SK-N-SH treated with all-trans-retinoic acid at 6 μM for 48 hours (cell line): ENCODE measurements at regions not wholly inside any gene's neighbourhood (a gene's known extent, or its start where the extent isn't known, plus 50 kb on each side); places are given as distances from the start of the nearest gene placed in this dataset.

Experiments used
- ATAC-seq: fragments of 200-7000 bp; cut with Tn5 transposase; 3 replicates; pipeline ENCODE4 v1.9.1; 2020; ENCODE audit warnings: mild to moderate bottlenecking, moderate library complexity
- ARNTL ChIP-seq: fragments of 450-650 bp; formaldehyde crosslinking; IDR thresholded peaks from 2 replicates; pipeline ENCODE4 v1.5.0; 2020; ENCODE audit warnings: low read depth, mild to moderate bottlenecking, moderate library complexity, borderline replicate concordance
- BACH2 ChIP-seq: fragments of 250-450 bp; sonication (Bioruptor Pico); IDR thresholded peaks from 2 replicates; pipeline ENCODE4 v1.9.0; 2021; ENCODE audit warnings: mild to moderate bottlenecking, borderline replicate concordance
- ESRRG ChIP-seq: fragments of 250-450 bp; sonication (Bioruptor Pico); IDR thresholded peaks from 2 replicates; pipeline ENCODE4 v1.6.1; 2021; ENCODE audit warnings: mild to moderate bottlenecking
- GLIS3 ChIP-seq: fragments of 250-450 bp; sonication (Bioruptor Pico); IDR thresholded peaks from 2 replicates; pipeline ENCODE4 v1.5.0; 2020; ENCODE audit warnings: mild to moderate bottlenecking, moderate library complexity
- ISL1 ChIP-seq: fragments of 250-450 bp; sonication (Bioruptor Pico); IDR thresholded peaks from 2 replicates; pipeline ENCODE4 v2.1.2; 2022; ENCODE audit warnings: mild to moderate bottlenecking, moderate library complexity
- OSR1 ChIP-seq: fragments of 250-450 bp; sonication (Bioruptor Pico); IDR thresholded peaks from 2 replicates; pipeline ENCODE4 v1.8.0; 2022; ENCODE audit warnings: moderate library complexity, mild to moderate bottlenecking, inconsistent platforms
- PPARA ChIP-seq: fragments of 250-450 bp; sonication (Bioruptor Pico); IDR thresholded peaks from 2 replicates; pipeline ENCODE4 v1.5.0; 2020; ENCODE audit warnings: mild to moderate bottlenecking, borderline replicate concordance
- SNAI2 ChIP-seq: fragments of 250-450 bp; sonication (Bioruptor Pico); IDR thresholded peaks from 2 replicates; pipeline ENCODE4 v1.5.0; 2020; ENCODE audit warnings: mild to moderate bottlenecking, moderate library complexity
- TCF4 ChIP-seq: fragments of 250-450 bp; sonication (Bioruptor Pico); IDR thresholded peaks from 2 replicates; pipeline ENCODE4 v1.8.0; 2021; ENCODE audit warnings: mild to moderate bottlenecking, moderate library complexity, borderline replicate concordance
- TOX ChIP-seq: fragments of 250-450 bp; sonication (Bioruptor Pico); IDR thresholded peaks from 2 replicates; pipeline ENCODE4 v1.8.0; 2021; ENCODE audit warnings: mild to moderate bottlenecking, moderate library complexity, borderline replicate concordance
- ZC3H10 ChIP-seq: fragments of 250-450 bp; sonication (Bioruptor Pico); IDR thresholded peaks from 2 replicates; pipeline ENCODE4 v1.5.1; 2021; ENCODE audit warnings: mild to moderate bottlenecking, moderate library complexity
- ZFP3 ChIP-seq: fragments of 250-450 bp; sonication (Bioruptor Pico); IDR thresholded peaks from 2 replicates; pipeline ENCODE4 v1.5.0; 2020; ENCODE audit warnings: mild to moderate bottlenecking, moderate library complexity
- ZNF565 ChIP-seq: fragments of 450-650 bp; formaldehyde crosslinking; conservative IDR thresholded peaks from 2 replicates; pipeline ENCODE4 v1.5.0; 2020; ENCODE audit warnings: low read depth, mild to moderate bottlenecking, moderate library complexity
- ZNF70 ChIP-seq: fragments of 450-650 bp; formaldehyde crosslinking; IDR thresholded peaks from 2 replicates; pipeline ENCODE4 v1.5.0; 2020; ENCODE audit warnings: mild to moderate bottlenecking, moderate library complexity
- ZNF8 ChIP-seq: fragments of 450-650 bp; formaldehyde crosslinking; IDR thresholded peaks from 2 replicates; pipeline ENCODE4 v1.5.0; 2020; ENCODE audit warnings: mild to moderate bottlenecking, moderate library complexity
- TF ChIP-seq, protein P1 (sequence below): fragments of 250-450 bp; sonication (Bioruptor Pico); IDR thresholded peaks from 2 replicates; pipeline ENCODE4 v1.5.1; 2021; ENCODE audit warnings: mild to moderate bottlenecking, moderate library complexity
- TF ChIP-seq, protein P2 (sequence below): fragments of 250-450 bp; sonication (Bioruptor Pico); IDR thresholded peaks from 2 replicates; pipeline ENCODE4 v1.5.1; 2020; ENCODE audit warnings: low read depth, mild to moderate bottlenecking, moderate library complexity
- TF ChIP-seq, protein P3 (sequence below): fragments of 250-450 bp; sonication (Bioruptor Pico); IDR thresholded peaks from 2 replicates; pipeline ENCODE4 v1.8.0; 2021; ENCODE audit warnings: low read depth, mild to moderate bottlenecking, moderate library complexity, borderline replicate concordance
- TF ChIP-seq, protein P4 (sequence below): fragments of 250-450 bp; sonication (Bioruptor Pico); IDR thresholded peaks from 2 replicates; pipeline ENCODE4 v1.8.0; 2020; ENCODE audit warnings: mild to moderate bottlenecking, moderate library complexity, borderline replicate concordance

DNA sequence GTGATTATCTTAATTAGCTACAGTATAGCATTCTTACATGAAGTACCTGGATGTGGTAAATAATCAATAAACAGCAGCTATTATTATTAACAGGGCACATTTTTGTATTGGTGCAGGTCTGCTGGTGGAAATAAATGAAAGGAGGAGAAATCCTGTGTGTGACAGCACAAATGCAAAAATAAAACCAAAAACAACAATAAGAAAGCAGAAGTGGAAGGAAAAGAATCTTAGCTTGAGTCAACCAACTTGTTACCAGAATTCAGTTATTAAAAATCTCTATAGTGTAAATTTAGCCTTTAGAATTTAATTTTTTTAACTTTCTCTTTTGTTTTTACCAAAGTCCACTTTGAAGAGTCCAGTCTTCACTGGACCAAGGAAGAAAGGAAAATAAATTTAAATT, 63.1 kb upstream of the LSM6 start:
- no peak for TF ChIP-seq ZFP3 (CRISPR knock-in tag)
- no peak for TF ChIP-seq BACH2 (CRISPR knock-in tag)
- no peak for TF ChIP-seq TOX
- no peak for TF ChIP-seq ISL1 (CRISPR knock-in tag)
- TF ChIP-seq ZNF8 (CRISPR knock-in tag): no peak
- TF ChIP-seq ARNTL (CRISPR knock-in tag): no peak
- TF ChIP-seq ESRRG (CRISPR knock-in tag): no peak
- TF ChIP-seq ZNF70: no peak
- TF ChIP-seq TCF4 (CRISPR knock-in tag): no peak
- TF ChIP-seq, all 23 proteins: peak for 0
- ATAC-seq: no peak

DNA sequence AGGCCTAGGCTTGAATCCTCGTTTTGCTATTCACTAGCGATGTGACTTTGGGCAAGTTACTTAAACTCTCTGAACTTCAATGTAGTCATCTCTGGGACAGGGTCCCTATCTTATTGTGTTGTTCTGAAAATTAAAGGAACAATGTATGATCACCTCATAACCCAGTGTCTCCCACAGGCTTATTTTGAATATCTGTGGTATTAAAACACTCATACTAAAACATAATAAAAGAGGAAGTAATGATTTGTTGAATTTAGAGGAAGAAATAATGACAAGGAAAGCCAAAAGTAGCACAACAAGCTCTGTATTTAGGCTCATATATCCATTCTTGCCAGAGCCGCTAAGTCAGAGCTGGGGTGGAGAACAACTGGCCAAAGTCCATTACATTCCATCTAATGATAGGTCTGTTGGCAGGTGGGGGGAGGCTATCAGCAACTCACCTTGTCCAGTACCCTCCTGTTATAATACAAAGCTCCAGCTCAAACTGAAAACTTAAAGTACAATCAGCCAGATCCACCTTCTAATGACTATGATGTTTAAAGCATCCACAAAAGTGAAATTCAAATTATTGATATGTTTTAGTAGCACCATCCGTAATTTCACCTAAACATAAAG, 64.5 kb upstream of the LSM6 start:
- no peak for TF ChIP-seq BACH2 (CRISPR knock-in tag)
- TF ChIP-seq ISL1 (CRISPR knock-in tag): no peak
- TF ChIP-seq ZNF8 (CRISPR knock-in tag): no peak
- TF ChIP-seq, protein P1, sequence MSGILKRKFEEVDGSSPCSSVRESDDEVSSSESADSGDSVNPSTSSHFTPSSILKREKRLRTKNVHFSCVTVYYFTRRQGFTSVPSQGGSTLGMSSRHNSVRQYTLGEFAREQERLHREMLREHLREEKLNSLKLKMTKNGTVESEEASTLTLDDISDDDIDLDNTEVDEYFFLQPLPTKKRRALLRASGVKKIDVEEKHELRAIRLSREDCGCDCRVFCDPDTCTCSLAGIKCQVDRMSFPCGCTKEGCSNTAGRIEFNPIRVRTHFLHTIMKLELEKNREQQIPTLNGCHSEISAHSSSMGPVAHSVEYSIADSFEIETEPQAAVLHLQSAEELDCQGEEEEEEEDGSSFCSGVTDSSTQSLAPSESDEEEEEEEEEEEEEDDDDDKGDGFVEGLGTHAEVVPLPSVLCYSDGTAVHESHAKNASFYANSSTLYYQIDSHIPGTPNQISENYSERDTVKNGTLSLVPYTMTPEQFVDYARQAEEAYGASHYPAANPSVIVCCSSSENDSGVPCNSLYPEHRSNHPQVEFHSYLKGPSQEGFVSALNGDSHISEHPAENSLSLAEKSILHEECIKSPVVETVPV (CRISPR knock-in tag): no peak
- no peak for TF ChIP-seq PPARA (CRISPR knock-in tag)
- TF ChIP-seq GLIS3 (CRISPR knock-in tag): no peak
- TF ChIP-seq, protein P2, sequence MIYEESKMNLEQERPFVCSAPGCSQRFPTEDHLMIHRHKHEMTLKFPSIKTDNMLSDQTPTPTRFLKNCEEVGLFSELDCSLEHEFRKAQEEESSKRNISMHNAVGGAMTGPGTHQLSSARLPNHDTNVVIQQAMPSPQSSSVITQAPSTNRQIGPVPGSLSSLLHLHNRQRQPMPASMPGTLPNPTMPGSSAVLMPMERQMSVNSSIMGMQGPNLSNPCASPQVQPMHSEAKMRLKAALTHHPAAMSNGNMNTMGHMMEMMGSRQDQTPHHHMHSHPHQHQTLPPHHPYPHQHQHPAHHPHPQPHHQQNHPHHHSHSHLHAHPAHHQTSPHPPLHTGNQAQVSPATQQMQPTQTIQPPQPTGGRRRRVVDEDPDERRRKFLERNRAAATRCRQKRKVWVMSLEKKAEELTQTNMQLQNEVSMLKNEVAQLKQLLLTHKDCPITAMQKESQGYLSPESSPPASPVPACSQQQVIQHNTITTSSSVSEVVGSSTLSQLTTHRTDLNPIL (CRISPR knock-in tag): no peak
- TF ChIP-seq TOX: no peak
- TF ChIP-seq ZC3H10 (CRISPR knock-in tag): no peak
- TF ChIP-seq, protein P3, sequence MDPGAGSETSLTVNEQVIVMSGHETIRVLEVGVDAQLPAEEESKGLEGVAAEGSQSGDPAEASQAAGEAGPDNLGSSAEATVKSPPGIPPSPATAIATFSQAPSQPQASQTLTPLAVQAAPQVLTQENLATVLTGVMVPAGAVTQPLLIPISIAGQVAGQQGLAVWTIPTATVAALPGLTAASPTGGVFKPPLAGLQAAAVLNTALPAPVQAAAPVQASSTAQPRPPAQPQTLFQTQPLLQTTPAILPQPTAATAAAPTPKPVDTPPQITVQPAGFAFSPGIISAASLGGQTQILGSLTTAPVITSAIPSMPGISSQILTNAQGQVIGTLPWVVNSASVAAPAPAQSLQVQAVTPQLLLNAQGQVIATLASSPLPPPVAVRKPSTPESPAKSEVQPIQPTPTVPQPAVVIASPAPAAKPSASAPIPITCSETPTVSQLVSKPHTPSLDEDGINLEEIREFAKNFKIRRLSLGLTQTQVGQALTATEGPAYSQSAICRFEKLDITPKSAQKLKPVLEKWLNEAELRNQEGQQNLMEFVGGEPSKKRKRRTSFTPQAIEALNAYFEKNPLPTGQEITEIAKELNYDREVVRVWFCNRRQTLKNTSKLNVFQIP (CRISPR knock-in tag): no peak
- TF ChIP-seq ZNF565 (CRISPR knock-in tag): no peak
- no peak for TF ChIP-seq ZNF70
- ATAC-seq: no peak

DNA sequence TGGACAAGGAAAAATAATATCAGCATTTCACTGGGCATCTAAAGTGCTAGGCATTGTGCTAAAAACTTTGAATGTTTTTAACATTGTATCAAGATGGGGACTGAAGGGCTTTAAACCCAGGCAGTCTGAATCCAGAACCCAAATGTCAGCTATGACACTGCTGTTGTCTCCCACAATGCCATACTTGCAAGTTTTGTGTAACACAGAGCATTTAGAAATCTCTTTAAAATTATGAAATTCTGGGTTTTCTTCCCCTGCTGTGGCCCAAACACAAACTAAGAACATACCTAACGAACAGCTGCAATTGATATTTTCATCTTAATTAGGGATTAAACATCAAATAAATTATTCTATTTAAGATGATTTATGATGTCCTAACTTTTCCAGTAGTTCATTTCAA, 66.8 kb upstream of the LSM6 start:
- no peak for TF ChIP-seq ISL1 (CRISPR knock-in tag)
- TF ChIP-seq PPARA (CRISPR knock-in tag): no peak
- TF ChIP-seq, protein P3 (CRISPR knock-in tag): no peak
- no peak for TF ChIP-seq SNAI2 (CRISPR knock-in tag)
- no peak for TF ChIP-seq OSR1
- no peak for TF ChIP-seq ZNF565 (CRISPR knock-in tag)
- no peak for TF ChIP-seq GLIS3 (CRISPR knock-in tag)
- no peak for TF ChIP-seq TCF4 (CRISPR knock-in tag)
- TF ChIP-seq, protein P2 (CRISPR knock-in tag): no peak
- TF ChIP-seq ESRRG (CRISPR knock-in tag): no peak
- TF ChIP-seq, protein P4, sequence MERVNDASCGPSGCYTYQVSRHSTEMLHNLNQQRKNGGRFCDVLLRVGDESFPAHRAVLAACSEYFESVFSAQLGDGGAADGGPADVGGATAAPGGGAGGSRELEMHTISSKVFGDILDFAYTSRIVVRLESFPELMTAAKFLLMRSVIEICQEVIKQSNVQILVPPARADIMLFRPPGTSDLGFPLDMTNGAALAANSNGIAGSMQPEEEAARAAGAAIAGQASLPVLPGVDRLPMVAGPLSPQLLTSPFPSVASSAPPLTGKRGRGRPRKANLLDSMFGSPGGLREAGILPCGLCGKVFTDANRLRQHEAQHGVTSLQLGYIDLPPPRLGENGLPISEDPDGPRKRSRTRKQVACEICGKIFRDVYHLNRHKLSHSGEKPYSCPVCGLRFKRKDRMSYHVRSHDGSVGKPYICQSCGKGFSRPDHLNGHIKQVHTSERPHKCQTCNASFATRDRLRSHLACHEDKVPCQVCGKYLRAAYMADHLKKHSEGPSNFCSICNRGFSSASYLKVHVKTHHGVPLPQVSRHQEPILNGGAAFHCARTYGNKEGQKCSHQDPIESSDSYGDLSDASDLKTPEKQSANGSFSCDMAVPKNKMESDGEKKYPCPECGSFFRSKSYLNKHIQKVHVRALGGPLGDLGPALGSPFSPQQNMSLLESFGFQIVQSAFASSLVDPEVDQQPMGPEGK (CRISPR knock-in tag): no peak
- no peak for ATAC-seq
